GM19328 (cell line): ENCODE measurements at regions not wholly inside any gene's neighbourhood (a gene's known extent, or its start where the extent isn't known, plus 50 kb on each side); places are given as distances from the start of the nearest gene placed in this dataset.
"Not testable (repeated sequence)": the region's sequence is repeated elsewhere in the genome, so short reads cannot be mapped to it uniquely, and the experiment has no call there.

Experiments
- ATAC-seq: cut with Tn5 transposase; IDR thresholded peaks from one replicate; pipeline ENCODE4 v1.9.1; 2021; ENCODE audit warnings: mild to moderate bottlenecking, moderate library complexity; ENCODE audit not compliant: unreplicated experiment

DNA sequence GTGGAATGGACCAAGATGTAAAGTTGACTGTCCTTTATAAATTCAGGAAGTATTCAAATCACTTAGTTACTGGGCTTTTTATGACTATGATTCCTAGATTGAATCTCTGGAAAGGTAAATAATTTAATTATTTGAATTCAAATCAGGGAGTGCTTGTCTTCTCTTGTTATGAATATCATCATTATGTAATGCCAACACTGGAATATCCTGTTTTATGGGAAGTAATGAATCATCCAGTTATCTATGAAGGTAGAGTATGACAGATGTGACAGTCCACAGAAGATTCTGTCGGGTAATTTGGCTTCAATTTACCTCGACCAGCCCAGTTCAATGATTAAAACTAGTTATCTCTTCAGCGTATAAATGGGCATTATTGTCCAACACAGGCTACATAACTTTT is 141.0 kb upstream of the NUDT12 start:
- no peak for ATAC-seq

DNA sequence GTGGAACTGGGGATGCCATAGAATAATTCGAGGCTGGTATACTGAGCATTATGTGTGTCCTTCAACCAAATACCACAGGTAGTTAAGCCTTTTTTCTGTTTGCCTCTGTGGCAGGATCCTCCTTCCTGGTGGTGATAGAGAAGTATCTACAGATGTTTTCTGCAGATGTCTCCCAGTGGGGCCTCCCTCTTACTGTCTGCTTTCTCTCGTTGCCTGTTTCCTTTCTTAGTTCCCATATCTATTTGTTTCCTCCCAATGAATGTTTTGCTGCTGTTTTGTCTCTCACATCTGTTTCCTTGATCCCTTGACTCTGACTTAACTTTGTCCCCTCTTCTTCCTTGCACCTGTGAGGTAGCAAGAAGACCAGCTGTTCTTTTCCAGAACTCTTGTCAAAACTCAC is 130.9 kb upstream of the NUDT12 start:
- ATAC-seq, result no peak

DNA sequence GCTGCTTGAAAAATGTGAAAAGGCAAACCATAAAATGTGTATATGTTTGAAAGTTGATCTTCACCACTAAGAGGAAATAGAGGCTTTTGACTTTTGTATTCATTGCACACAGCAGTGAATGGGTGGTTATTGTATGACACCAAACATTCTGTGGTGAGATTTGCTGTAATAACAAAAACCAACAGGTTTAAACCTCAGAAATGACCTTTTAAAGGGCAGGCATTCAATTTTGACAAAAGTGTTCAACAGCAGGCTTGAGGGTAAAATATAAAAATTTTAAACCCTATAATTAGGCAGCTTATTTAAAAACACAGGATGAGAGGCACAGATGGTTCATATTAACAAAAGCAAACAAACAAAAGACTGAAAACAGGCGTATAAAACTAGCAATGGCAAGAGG is 128.1 kb upstream of the NUDT12 start:
- no peak for ATAC-seq

DNA sequence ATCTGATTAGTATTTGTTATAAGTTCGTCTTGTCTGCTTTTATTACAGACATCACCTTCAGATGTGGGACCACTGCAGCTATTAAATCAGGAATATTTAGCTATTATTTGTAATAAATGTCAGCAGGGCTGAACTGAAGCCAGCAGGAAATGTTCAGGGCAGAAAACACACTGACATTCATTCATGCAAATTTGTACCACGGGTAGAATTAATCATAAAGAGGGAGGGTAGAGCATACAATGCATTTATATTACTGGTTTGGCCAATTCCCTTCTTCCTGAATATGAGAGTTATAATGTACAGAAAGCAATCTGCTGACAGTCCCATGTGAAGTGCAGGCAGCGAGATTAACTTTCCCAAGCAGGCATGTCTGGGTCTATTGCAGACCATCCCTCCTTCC is 117.3 kb upstream of the NUDT12 start:
- ATAC-seq, result no peak

DNA sequence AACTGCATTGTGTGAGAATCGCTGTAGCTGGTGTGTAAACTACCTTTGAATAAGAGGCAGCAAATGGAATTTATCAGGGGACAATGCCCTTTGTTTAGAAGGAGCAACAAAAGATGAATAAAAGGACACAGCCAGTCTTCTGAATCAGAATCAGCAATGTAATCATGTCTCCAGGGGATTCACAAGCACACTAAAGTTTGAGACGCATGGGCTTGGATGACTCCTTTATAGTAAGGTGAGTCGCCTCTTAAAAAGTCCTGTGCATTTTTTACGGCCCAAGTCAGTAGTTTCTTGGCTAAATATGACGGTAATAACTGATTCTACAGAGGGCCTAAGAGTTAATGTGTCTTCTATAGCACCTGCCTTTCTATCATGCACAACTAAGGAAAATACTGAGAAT is 113.6 kb upstream of the NUDT12 start:
- ATAC-seq, result not testable (repeated sequence)

DNA sequence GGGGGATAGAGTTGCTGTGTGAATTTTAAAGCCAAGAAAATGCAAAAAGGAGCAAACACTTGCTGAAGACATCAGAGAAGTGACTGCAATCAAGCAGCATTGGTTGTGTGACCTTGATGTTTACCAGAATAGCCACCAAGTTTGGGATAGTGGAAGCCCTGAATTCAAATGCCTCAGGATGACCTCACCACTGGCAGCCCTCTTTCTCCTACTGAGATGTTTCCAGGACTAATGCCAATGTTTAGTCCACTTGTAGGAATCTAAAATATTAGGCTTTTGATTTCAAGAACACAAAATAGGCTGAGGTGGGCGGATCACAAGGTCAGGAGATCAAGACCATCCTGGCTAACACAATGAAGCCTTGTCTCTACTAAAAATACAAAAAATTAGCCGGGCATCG is 112.2 kb upstream of the NUDT12 start:
- ATAC-seq, result no peak

DNA sequence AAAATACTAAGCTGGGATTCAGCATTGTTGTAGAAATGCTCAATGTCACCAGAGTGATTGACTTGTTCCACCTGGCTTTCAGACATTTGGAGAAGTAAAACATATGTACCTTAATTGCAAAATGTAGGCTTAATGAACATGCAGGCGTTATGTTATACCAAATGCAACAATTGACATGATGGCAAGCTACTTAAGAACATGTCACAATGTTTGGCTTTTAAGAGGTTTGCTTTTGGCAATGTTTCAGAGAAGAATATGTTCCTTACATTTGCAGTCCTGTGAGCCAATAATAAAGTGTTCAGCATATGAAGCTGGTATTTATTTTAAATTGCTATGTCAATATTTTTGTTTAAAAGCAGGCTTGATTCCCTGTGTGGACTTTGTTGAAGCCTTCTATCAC is 111.7 kb upstream of the NUDT12 start:
- ATAC-seq, result no peak

DNA sequence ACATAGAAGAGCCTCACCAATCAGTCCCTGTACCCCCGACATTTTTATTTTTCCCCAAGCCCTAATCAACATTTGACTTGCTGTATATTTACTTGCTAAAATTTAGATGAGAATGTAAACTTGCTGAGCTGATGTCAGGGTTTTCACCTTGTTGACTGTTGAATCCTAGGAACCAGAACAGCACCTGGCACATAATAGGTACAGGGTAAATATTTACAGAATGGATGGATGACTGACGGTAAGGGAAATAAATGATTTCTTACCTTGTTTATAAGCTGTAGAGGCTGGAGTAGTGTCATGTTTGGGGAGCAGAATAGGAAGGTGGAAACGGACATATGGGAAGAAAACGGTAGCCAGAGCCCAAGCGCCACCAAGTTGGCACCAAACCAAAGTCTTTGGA is 107.0 kb upstream of the NUDT12 start:
- ATAC-seq, result no peak

DNA sequence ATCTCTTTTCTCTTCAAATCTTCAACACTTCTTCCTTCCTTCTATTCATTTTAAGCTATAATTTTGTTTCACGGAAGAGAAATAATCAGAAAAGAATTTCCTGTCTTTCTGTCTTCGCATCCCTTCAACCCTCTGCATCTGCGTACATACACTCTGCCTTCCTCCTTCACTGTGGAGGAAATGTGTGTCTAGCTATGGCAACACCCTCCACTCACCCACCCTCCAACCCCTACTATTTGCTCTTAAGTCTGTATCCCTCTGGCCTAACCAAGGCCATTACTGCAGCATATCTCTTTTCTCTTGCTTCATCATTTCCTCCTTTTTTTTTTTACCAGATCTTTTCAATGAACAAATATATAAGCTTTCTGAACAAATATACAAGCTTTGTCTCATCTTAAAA is 105.7 kb upstream of the NUDT12 start:
- no peak for ATAC-seq

DNA sequence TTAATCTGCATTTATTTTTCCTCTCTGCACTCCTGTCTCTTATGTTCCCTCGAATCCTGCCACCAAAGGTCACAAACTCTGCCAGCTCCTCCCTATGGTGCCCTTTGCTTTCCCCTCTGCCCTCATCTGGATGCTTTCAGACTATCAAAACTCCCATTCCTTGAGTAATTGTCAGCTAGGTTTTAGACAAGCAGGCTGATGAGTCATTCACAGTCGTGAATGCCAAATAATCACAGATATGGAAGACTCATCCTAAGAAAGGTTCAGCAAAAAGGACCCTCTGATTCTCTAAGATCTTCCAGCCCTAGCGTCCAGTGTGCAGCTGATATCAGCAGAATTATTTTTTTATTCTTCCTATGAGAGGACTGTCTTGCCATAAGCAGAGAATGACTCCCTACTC is 104.5 kb upstream of the NUDT12 start:
- no peak for ATAC-seq

DNA sequence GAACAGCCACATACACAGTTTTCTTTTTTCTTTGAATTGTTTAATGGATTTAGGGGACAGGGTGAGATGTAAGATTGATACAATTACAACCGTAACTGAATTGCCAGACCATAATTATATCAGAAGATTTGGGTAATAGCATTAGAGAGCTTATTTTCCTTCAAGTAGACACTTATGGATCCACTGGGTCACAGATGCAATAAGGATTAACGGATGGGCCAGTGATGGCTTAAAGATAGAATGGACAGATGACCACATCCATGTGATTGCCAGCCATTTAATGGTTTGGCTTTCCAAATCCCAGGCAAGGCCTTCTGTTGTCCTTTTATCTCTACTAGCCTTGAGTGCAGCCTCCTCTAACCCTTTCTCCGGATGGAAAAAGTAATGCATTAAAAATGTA is 94.7 kb upstream of the NUDT12 start:
- no peak for ATAC-seq

DNA sequence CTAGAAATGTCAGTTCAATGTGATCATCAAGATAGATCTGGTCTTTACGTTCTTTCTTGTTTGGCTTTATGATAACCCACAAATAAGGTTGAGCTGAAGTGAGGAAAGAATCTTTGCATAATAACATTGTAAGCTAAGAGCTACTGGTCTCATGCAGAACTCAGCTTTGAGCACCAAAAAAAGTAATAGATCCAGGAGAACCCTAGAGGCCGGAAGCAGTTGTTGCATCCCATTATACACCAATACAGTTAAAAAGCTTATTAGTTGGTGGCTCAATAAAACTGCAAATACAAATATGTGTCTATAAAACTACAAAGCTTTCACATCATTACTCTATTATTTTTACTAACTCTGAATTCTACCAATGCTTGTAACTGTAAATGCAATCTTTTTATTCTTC is 85.5 kb upstream of the NUDT12 start:
- ATAC-seq, result no peak

DNA sequence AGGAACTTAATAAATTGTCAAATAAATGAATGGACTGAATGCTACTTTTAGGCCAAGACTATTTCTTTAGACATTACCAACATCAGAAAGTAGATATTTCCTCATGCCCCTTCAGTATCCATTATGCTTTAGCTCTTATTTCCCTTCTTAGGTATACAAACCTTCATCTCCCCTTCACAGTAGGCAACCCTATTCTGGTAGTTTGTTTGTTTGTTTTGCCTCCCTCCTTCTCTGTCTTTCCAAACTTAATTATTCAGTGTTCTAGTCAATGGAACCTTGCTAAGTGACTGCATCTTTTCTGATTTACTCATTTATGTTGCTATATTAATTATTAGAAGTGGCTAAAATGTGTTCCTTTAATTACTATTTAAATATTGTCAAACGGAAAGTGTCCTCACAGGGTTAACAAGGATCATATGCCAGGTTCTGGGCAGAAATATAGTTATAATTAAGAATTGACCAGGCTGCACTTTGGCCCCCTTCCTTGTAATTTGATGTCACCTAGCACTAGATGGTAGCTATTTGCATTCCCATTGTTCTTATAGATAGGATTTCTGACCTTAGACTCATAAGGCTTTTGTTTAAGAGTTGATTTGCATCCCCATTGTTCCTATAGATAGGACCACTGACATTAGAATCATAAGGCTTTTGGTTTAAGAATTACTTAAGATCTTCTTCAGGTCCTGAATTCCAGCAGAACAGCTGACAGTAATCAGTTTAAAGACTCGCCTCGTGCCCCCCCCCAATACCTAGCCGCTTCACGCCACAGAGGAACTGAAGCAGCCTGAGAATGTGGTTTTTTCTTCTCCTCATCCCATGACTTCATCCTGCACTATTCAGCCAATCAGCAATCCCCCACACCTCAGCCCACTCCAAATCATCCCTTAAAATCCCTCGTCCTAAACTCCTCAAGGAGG is 84.4 kb upstream of the NUDT12 start:
- no peak for ATAC-seq

DNA sequence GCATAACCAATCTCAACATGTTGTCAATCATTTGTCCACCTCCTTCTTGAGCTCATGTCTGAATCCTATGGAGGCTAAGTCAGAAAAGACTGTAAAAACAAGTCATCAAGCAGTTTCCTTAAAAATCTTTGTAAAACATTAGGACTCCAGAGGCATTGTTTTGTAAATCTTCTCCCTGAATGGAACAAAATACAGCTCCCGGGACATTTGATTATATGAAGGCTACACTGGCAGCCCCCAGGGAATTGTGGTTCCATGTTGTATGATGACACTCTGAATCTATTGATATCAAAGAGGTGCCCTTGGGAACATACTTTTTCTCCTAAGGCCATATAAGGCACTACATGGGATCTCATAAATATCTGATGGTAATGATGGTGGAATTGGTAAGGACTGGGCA is 83.2 kb upstream of the NUDT12 start:
- no peak for ATAC-seq

DNA sequence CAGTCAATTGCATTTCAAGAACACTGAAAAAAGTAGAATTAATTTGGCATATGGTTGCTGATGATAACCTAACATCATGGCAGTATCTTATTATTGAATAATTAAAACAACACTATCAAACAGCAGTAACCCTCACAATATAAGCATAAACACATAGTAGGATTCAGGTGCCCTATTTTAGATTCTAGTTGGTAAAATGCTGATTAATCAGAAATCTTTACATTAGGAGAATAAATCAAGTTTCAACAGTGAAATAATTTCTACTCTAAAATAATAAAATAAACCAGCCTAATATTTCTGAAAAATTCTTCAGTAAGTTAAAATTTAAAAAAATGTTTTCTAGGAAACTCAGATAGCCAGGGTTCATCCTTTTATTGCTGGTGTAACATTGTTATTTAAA is 76.4 kb upstream of the NUDT12 start:
- no peak for ATAC-seq

DNA sequence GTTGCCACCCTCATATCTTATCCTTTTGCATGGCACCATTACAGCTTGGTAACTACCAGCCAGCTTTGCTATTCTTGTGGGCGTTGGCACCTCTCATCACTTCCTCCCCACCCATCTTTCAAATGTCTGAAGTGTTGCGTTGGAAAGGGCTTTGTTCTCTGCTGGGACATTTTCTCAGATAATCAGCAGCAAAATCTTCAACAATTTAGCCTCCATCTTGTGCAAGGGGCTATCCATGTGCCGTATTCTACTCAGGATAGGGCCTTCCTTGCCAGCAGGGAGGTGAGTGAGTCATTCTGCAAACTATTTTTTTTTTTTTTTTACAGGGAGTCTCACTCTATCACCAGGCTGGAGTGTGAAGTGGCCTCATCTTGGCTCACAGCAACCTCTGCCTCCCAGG is 62.1 kb upstream of the NUDT12 start:
- ATAC-seq, result no peak

DNA sequence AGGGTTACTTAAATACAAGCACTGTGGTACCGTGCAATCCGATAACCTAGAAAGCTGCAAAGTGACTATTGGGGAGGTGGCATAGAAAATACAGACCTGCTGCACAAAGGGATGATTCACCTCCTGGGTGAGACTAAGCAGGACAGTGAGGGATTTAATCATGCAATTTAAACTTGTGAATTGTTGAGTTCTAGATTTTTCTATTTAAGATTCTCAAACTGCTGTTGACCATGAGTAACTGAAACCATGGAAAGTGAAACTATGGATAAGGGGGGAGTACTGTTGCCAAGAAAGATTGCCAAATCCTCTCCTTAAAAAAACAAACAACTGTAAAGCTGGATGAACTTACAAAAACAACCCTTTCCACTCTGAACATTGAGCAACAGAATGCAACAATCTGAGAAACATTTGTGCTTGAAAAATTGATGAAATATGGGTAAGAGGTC is 61.5 kb upstream of the NUDT12 start:
- ATAC-seq, result no peak

DNA sequence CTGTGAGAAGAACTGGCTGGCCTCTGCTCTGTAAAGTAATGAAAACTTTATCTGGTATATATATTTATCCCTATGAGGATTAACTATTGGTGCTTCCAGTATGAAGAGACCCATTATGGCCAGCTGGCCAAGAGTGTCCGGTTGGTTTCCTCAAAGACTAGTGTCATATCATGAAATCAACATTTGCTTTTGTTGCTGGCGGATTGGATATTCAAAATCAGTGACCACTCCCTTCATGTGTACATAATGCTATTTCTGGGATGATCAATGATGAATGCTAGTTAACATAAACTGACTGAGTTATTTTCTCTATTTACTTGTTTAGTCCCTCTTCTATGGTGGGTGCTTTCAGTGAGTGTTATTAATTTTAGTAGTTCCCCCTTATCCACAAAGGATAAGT is 60.8 kb upstream of the NUDT12 start:
- no peak for ATAC-seq

DNA sequence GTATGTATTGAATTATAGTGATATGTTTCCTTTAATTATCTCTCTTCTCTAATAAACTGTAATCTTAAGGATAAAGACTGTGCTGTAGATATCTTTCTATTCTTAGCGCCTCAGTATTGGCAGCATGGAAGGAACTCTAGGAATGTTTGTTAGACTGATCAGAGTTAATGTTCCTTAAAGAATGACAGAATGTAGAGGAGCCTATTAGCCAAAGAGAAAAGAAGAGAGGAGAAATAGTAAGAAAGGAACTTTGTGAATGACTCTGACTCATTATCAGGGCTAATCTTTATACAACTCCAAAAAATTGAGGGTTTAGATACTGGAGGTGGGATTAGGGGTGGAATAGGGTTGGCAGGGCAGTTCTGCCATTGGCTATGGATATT is 59.0 kb upstream of the NUDT12 start:
- ATAC-seq, result no peak

DNA sequence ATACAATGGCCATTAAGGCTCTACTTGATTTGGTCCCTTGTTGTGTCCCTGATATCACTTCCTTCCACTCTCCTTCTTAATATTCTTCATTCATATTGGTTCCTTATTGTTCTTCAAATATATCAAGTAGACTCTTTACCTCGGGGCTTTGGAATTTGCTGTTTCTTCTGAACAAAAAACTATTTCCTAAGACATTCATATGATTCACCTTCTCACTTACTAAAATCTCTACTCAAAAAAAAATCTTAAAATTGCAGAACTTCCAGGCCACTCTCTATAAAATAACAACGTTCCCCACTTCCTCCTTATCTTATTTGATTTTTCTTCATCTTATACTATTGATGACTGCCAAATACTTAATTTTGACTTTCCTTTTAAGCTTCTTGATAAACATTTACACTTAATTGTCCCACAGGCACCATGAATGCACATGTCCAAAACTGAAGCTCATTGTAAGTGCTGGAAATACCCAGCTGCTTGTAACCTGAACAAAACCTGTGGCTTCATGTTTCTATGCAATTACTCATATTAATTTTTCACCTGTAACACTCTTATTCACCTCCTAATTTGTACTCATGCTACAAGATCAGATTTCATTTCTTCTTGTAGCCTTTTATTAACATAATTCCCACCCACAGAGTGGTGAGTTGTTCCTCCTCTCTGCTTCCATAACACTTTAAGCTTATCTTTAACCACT is 58.4 kb upstream of the NUDT12 start:
- ATAC-seq, result no peak

DNA sequence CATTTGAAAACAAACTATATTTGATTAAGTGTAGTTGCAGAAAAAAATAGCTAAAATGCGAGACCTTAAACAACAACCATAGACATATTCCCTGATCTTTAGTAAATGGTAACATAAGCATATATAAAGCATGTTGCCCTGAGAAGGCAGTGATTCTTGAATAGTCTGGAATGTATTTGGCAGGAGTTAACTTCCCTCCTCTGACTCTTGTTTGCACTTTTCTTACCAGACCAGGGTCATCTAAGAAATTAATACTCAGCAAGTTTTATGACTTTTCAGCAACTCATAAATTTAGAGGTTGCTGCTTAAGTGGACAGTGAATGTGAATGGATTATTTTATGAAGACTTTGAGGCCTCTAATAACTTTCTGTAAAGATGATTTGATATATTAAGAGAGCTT is 55.3 kb upstream of the NUDT12 start:
- ATAC-seq, result no peak

DNA sequence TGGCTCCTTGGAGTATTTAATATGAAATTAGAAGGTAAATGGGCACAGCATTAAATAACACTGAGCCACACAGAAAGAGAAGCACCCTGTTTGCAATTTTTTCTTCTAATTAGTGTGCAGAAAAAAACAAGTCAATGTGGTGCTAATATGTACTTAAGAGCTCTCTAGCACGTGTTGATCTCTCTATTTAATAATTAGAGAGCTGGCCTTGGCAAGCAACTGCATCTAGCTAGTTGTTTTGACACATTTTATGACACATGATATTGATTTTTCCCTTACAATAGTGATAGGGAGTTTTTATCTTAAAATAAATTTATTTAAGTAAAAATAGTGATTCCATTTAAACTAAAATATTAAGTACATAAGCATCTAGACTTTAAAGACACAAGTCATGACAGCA is 54.5 kb upstream of the NUDT12 start:
- no peak for ATAC-seq
